Thymus (tissue), 11 donors: ENCODE measurements at regions not wholly inside any gene's neighbourhood (a gene's known extent, or its start where the extent isn't known, plus 50 kb on each side); places are given as distances from the start of the nearest gene placed in this dataset.

ENCODE experiments used
- DNase-seq, 9 donors: peaks; one replicate each; pipeline ENCODE4 v3.0.0-alpha.2; 2013; ENCODE audit warnings: low spot score in 9 of 9, low read depth in 6 of 9, missing footprints in 1 of 9
- H3K27ac ChIP-seq, 2 donors: one replicate each; pipeline ENCODE4 v1.5.1; 2013; ENCODE audit warnings: control low read depth in 1 of 2, low read depth in 1 of 2, low read length in 1 of 2, mild to moderate bottlenecking in 1 of 2, moderate library complexity in 1 of 2
- H3K27me3 ChIP-seq, 2 donors: one replicate each; pipeline ENCODE4 v1.5.1; 2013; ENCODE audit warnings: low read length in 1 of 2; ENCODE audit not compliant: control insufficient read depth in 2 of 2, insufficient read depth in 1 of 2
- H3K36me3 ChIP-seq, 2 donors: one replicate each; pipeline ENCODE4 v1.5.1; 2013; ENCODE audit warnings: low read length in 1 of 2, mild to moderate bottlenecking in 1 of 2, moderate library complexity in 1 of 2; ENCODE audit not compliant: control insufficient read depth in 2 of 2, insufficient read depth in 2 of 2
- H3K4me1 ChIP-seq, 2 donors: one replicate each; pipeline ENCODE4 v1.5.1; 2013; ENCODE audit warnings: low read length in 2 of 2; ENCODE audit not compliant: control insufficient read depth in 2 of 2, insufficient read depth in 2 of 2
- H3K4me3 ChIP-seq, 2 donors: one replicate each; pipeline ENCODE4 v1.5.1; 2013; ENCODE audit warnings: low read length in 2 of 2, control low read depth in 1 of 2, mild to moderate bottlenecking in 1 of 2
- H3K9me3 ChIP-seq, 2 donors: one replicate each; pipeline ENCODE4 v1.5.1; 2013; ENCODE audit warnings: low read length in 1 of 2, mild to moderate bottlenecking in 1 of 2; ENCODE audit not compliant: control insufficient read depth in 2 of 2, insufficient read depth in 1 of 2
- WGBS: extraction: QIAGEN DNeasy Blood & Tissue Kit; methylation state at CpG from one replicate; pipeline ENCODE4 v1.1.7; 2013; 5-methylcytosine and 5-hydroxymethylcytosine counted together
- donor health status: healthy.

DNA sequence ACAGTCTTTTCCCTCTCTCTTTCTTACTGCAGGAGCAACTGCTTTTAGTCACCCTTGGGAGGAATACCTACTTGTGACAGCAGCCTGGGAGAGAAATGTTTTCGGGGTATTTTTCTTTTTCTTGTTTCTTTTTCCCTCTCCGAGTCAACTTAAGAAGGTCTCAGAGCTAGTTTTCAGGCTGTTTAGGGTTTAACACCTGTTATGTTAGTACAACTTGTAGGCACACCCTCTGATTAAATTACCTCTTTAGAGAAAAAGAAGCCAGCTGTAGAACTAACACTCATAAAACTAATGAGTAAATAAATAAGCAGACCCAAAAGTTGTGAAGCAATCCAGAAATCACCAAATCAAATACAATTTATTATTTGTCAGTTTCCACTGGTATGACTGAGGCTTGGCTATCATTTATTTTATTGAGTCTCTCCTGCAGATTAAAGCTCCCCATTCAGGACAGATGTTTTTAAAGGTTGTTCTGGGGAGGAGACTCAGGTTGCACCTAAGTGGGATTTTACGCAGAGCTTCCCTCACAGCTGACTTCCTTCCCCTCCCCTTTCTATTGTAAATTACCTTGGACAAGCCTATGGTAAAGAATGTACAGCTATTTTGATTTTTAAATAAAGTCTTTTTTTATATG is 112.5 kb downstream of the FOXB1 start:
- H3K27ac ChIP-seq = no peak overlapping the region
- no peaks in the 10 kb centered on the region for H3K9me3 ChIP-seq
- H3K36me3 ChIP-seq = no peaks in the 10 kb centered on the region
- H3K4me3 ChIP-seq = no peak overlapping the region
- WGBS = 90% methylated on average over 3 of the region's 3 CpGs
- H3K27me3 ChIP-seq = no peaks in the 10 kb centered on the region
- DNase-seq = no peak
- peaks cover 0 to 6% of the 10 kb centered on the region in 2 donors for H3K4me1 ChIP-seq

DNA sequence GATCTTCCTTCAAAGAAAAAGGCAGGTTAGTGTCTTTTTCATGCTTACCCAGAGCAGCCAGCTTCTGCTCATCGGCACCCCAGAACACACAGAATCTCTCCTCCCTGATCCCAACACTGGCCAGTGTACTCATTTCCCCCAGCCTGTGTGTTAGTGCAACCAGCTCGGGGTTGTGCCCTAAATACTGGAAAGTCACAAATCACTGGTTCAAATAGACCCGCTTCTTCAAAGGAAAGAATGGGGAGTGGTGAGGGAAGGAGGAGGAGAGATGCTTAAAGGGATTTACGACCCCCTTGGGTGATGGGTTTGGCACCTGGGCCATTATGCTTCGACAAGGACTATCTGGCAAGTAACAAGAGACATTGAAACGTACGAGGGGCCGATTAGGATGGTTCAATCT is 114.0 kb downstream of the FOXB1 start:
- Histone ChIP-seq H3K27ac (no peak overlapping the region), H3K4me3 (no peak overlapping the region), H3K4me1 (peaks cover 0 to 6% of the 10 kb centered on the region in 2 donors), H3K27me3 (no peaks in the 10 kb centered on the region), H3K36me3 (no peaks in the 10 kb centered on the region), H3K9me3 (no peaks in the 10 kb centered on the region)
- 93% methylated on average over 8 of the region's 8 CpGs for WGBS
- DNase-seq = no peak

DNA sequence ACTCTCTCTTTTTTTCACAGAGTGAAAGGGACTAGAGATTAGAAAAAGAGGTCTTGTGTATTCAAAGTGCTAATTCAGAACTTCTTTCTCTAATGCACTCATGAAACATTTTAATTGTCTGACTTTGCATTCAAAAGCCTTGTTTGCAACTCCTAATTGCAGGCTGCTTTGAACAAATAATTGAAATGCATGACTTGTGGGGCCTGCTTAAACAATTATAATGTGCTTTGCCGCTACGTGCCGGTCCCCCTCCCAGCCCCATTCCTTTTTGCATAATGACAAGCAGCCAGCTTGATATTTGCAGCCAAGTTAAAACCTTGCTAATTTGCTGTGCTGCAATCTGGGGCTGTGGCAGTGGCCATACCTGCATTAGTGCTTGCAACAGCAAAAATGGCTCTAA is 114.5 kb downstream of the FOXB1 start:
- H3K4me3 ChIP-seq = no peak overlapping the region
- H3K9me3 ChIP-seq = no peaks in the 10 kb centered on the region
- no peaks in the 10 kb centered on the region for H3K27me3 ChIP-seq
- WGBS = 92% methylated on average over 3 of the region's 3 CpGs
- no peak overlapping the region for H3K27ac ChIP-seq
- no peaks in the 10 kb centered on the region for H3K36me3 ChIP-seq
- H3K4me1 ChIP-seq = peaks cover 0 to 6% of the 10 kb centered on the region in 2 donors
- DNase-seq = no peak

DNA sequence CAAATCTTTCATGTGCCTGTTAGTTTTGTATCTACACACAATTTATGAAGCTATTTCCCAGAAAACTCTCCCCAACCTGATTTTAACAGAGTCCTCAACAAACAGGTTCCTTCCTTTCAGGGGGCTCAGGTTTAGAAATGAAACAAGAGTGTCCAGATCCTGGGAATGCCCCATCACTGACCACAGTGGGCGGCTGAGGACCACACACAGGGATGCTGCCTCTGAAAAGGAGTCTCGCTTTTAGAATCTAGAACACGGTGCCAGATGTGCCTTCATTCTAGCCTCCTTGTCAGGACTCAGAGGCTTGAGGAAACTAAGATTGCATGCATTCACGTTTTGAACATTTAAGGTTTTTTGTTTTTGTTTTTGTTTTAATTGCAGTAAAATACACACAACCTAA is 115.0 kb downstream of the FOXB1 start:
- H3K4me1 ChIP-seq = peaks cover 0 to 6% of the 10 kb centered on the region in 2 donors
- 96% methylated on average over 4 of the region's 4 CpGs for WGBS

DNA sequence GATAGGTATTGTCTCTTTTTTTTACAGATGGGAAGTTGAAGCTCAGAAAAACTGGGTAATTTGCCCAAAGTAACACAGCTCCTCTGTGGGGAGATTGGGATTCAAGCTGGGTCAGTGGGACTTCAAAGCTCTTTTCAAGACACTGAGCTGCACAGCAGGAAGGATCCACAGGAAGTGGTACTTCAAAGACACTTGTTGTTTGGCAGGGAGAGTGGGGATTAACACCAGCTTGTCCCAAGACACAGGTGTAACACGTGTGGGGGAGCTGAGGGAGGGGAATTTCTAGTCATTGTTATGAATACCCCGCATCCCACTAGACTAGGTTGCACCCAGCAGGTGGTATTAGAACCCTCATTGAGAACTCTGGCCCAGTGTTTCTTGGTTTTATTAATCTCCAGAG is 116.0 kb downstream of the FOXB1 start:
- Histone ChIP-seq H3K27ac (no peak overlapping the region), H3K36me3 (no peaks in the 10 kb centered on the region), H3K4me1 (peaks cover 0 to 6% of the 10 kb centered on the region in 2 donors), H3K27me3 (no peaks in the 10 kb centered on the region), H3K4me3 (no peak overlapping the region), H3K9me3 (no peaks in the 10 kb centered on the region)
- peak in 1 of 9 donors; percentile 11 for DNase-seq
- 53% methylated on average over 2 of the region's 2 CpGs for WGBS

More for the DNA sequence above, 115.0 kb downstream of the FOXB1 start:
- Histone ChIP-seq H3K9me3 (no peaks in the 10 kb centered on the region), H3K27ac (no peak overlapping the region), H3K27me3 (no peaks in the 10 kb centered on the region), H3K36me3 (no peaks in the 10 kb centered on the region), H3K4me3 (no peak overlapping the region)
- DNase-seq = no peak

DNA sequence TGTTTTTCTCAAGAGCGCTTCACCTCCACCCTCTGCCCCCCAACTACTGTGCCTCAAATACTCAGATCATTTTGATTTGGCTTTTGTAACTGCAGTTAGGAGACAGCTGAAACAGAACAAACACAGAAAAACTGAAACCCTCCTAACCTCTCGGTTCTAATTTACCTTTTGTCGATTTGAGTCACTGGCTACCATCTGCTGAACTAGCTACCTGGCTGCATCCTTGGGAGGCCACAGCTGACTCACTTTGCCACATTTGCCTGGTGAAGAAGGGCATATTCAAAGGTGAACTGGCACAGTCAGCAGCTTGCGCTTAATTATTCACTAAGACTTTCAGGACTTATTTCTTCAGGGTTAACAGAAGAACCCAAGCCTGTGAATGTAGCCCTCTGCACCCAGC is 117.7 kb downstream of the FOXB1 start:
- Histone ChIP-seq H3K4me3 (no peak overlapping the region), H3K36me3 (no peaks in the 10 kb centered on the region), H3K9me3 (no peaks in the 10 kb centered on the region), H3K4me1 (peaks cover 5 to 6% of the 10 kb centered on the region in 2 donors), H3K27me3 (no peaks in the 10 kb centered on the region), H3K27ac (no peak overlapping the region)
- 97% methylated on average over 4 of the region's 4 CpGs for WGBS
- DNase-seq = no peak

DNA sequence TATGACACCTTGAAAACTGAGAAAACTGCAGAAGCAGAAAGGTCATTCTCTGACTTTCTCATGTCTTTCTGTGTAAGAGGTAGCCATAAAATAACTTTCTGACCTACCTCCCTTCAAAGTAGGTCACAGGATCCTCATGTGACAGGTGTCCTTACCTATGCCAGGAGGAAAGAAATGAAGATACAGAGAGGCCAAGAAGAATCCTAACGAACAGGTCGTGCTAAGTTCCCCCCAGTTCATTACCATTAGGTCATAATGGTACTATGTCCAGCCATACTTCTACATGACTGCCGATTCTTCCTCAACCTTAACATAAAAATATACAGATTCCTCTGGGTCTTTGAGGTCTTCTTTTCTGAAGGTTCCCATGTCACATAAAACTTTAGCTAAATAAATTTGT is 118.6 kb downstream of the FOXB1 start:
- H3K27me3 ChIP-seq = no peaks in the 10 kb centered on the region

DNA sequence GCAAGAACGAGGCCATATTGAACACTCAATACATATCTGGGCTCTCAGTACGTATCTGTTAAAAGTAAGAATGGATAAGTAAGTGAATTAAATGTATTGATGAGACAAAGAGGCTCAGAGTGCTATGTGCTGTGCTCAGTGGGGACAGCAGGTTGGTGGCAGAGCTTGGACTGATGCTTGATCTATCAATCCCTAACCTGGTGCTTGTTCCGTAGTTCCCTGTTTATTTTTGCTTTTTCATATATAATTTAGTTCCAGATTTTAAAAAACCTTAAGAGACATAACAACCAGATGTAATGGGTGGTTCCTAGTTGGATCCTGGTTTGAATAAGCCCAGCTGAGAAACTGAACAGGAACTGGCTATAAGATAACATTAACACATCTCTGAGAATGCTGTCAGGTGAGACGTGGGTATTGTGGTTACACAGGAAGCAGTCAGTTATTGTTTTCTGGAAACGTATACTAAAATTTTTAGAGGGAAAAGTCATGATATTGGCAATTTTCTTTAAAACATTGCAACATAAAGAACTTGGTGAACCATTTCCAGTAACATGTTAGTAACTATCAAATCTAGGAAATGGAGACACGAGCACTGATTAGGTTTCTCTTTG is 120.5 kb downstream of the FOXB1 start:
- no peaks in the 10 kb centered on the region for H3K27me3 ChIP-seq
- WGBS = 63% methylated on average over 6 of the region's 6 CpGs
- peaks cover 8 to 17% of the 10 kb centered on the region in 2 donors for H3K4me1 ChIP-seq
- H3K4me3 ChIP-seq = no peak overlapping the region
- peak in 2 of 9 donors; percentile 13 to 47 for DNase-seq
- H3K27ac ChIP-seq = no peak overlapping the region
- no peaks in the 10 kb centered on the region for H3K9me3 ChIP-seq
- H3K36me3 ChIP-seq = no peaks in the 10 kb centered on the region

More for the DNA sequence above, 118.6 kb downstream of the FOXB1 start:
- H3K9me3 ChIP-seq = no peaks in the 10 kb centered on the region
- 98% methylated on average over 3 of the region's 3 CpGs for WGBS
- no peak for DNase-seq
- H3K36me3 ChIP-seq = no peaks in the 10 kb centered on the region
- no peak overlapping the region for H3K4me3 ChIP-seq
- peaks cover 6 to 9% of the 10 kb centered on the region in 2 donors for H3K4me1 ChIP-seq
- no peak overlapping the region for H3K27ac ChIP-seq

DNA sequence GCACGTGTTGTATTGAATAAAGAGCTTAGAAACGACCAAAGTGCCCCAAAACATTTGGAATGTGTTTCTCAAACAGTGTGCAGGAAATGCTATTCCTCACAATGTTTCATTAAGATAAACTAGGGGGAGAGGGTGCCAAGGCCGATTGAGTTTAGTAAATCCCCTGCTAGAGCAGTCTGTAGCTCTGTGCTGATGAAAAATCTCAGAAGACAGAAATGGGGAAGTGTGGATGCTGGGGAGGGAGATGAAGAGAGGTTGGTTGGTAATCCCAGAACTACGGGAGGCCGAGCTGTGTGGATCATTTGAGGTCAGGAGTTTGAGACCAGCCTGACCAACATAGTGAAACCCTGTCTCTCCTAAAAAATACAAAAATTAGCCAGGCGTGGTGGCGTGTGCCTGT is 121.2 kb downstream of the FOXB1 start:
- no peaks in the 10 kb centered on the region for H3K9me3 ChIP-seq
- no peak for DNase-seq
- H3K27ac ChIP-seq = no peak overlapping the region
- no peaks in the 10 kb centered on the region for H3K27me3 ChIP-seq
- peaks cover 5 to 17% of the 10 kb centered on the region in 2 donors for H3K4me1 ChIP-seq
- H3K4me3 ChIP-seq = no peak overlapping the region
- WGBS = 93% methylated on average over 7 of the region's 7 CpGs
- H3K36me3 ChIP-seq = no peaks in the 10 kb centered on the region
